Ishikawa (cell line): ENCODE measurements at regions not wholly inside any gene's neighbourhood (a gene's known extent, or its start where the extent isn't known, plus 50 kb on each side); places are given as distances from the start of the nearest gene placed in this dataset.

Experiments used
- FOXM1 ChIP-seq: IDR thresholded peaks from 2 replicates; pipeline ENCODE4 v1.6.1; 2012; ENCODE audit warnings: low read depth, borderline replicate concordance
- NFIC ChIP-seq: IDR thresholded peaks from 2 replicates; pipeline ENCODE4 v1.6.1; 2012
- TCF12 ChIP-seq: IDR thresholded peaks from 2 replicates; pipeline ENCODE4 v1.6.1; 2012; ENCODE audit warnings: low read depth

GRCh38 chr13:106695139-106695538 is 127.2 kb upstream of the ARGLU1 start:
- TF ChIP-seq FOXM1 (no peak), TCF12 (no peak), NFIC (no peak)
